IPS-15b (cell line): ENCODE measurements at regions not wholly inside any gene's neighbourhood (a gene's known extent, or its start where the extent isn't known, plus 50 kb on each side); places are given as distances from the start of the nearest gene placed in this dataset.

Experiments used
- H3K27me3 ChIP-seq: one replicate; pipeline ENCODE4 v1.6.1; 2013; ENCODE audit warnings: low read length; ENCODE audit not compliant: control insufficient read depth, insufficient read depth
- H3K36me3 ChIP-seq: one replicate; pipeline ENCODE4 v1.6.1; 2013; ENCODE audit warnings: low read length; ENCODE audit not compliant: control insufficient read depth, insufficient read depth
- H3K4me1 ChIP-seq: one replicate; pipeline ENCODE4 v1.6.1; 2013; ENCODE audit warnings: mild to moderate bottlenecking, low read length; ENCODE audit not compliant: control insufficient read depth, insufficient read depth
- H3K4me3 ChIP-seq: one replicate; pipeline ENCODE4 v1.5.1; 2013; ENCODE audit warnings: low read depth, low read length
- H3K9ac ChIP-seq: one replicate; pipeline ENCODE4 v1.6.1; 2013; ENCODE audit warnings: low read depth, mild to moderate bottlenecking, low read length
- H3K9me3 ChIP-seq: one replicate; pipeline ENCODE4 v1.6.1; 2013; ENCODE audit warnings: mild to moderate bottlenecking, low read length; ENCODE audit not compliant: control insufficient read depth, insufficient read depth

GRCh38 chr4:111821342-111821741 lies 323.9 kb upstream of the FAM241A start:
- H3K36me3 ChIP-seq: no peaks in the 10 kb centered on the region
- no peak overlapping the region for H3K9ac ChIP-seq
- H3K9me3 ChIP-seq: no peaks in the 10 kb centered on the region
- H3K27me3 ChIP-seq: no peaks in the 10 kb centered on the region
- H3K4me1 ChIP-seq: no peaks in the 10 kb centered on the region
- H3K4me3 ChIP-seq: no peak overlapping the region

GRCh38 chr4:111836601-111837000 lies 308.7 kb upstream of the FAM241A start:
- Histone ChIP-seq H3K9me3 (no peaks in the 10 kb centered on the region), H3K4me3 (no peak overlapping the region), H3K9ac (no peak overlapping the region), H3K27me3 (no peaks in the 10 kb centered on the region), H3K4me1 (no peaks in the 10 kb centered on the region), H3K36me3 (no peaks in the 10 kb centered on the region)

GRCh38 chr4:111837761-111838160 lies 307.5 kb upstream of the FAM241A start:
- no peaks in the 10 kb centered on the region for H3K9me3 ChIP-seq
- H3K4me3 ChIP-seq: no peak overlapping the region
- H3K4me1 ChIP-seq: no peaks in the 10 kb centered on the region
- no peak overlapping the region for H3K9ac ChIP-seq
- no peaks in the 10 kb centered on the region for H3K27me3 ChIP-seq
- H3K36me3 ChIP-seq: no peaks in the 10 kb centered on the region

GRCh38 chr4:111838406-111838930 lies 306.8 kb upstream of the FAM241A start:
- Histone ChIP-seq H3K4me1 (no peaks in the 10 kb centered on the region), H3K4me3 (no peak overlapping the region), H3K36me3 (no peaks in the 10 kb centered on the region), H3K9ac (no peak overlapping the region), H3K27me3 (no peaks in the 10 kb centered on the region), H3K9me3 (no peaks in the 10 kb centered on the region)

DNA sequence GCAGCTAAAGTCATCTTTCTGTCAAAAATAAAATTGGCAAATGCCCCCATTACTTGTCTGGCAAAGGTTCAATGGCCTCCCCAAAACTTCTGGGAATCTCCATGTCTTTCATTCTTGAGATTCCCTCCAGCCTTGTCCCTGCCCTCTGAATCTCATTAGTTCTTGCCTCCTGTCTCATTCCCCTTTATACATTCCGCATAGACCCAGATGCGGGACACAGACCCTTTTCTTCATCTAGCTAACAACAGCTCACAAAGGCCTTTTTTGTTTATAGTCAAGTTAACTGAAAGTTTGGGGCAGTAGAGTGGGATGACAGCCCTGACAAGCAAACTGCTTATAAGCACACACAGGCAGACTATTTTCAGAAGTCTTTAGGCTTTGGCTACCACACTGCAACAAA lies 306.1 kb upstream of the FAM241A start:
- no peak overlapping the region for H3K4me3 ChIP-seq
- H3K36me3 ChIP-seq: no peaks in the 10 kb centered on the region
- no peaks in the 10 kb centered on the region for H3K27me3 ChIP-seq
- no peaks in the 10 kb centered on the region for H3K9me3 ChIP-seq
- H3K4me1 ChIP-seq: no peaks in the 10 kb centered on the region
- H3K9ac ChIP-seq: no peak overlapping the region

GRCh38 chr4:111842336-111842735 lies 302.9 kb upstream of the FAM241A start:
- no peak overlapping the region for H3K9ac ChIP-seq
- H3K36me3 ChIP-seq: no peaks in the 10 kb centered on the region
- H3K27me3 ChIP-seq: no peaks in the 10 kb centered on the region
- no peaks in the 10 kb centered on the region for H3K4me1 ChIP-seq
- H3K4me3 ChIP-seq: no peak overlapping the region
- H3K9me3 ChIP-seq: no peaks in the 10 kb centered on the region

GRCh38 chr4:111847296-111848008 lies 297.8 kb upstream of the FAM241A start:
- Histone ChIP-seq H3K9me3 (no peaks in the 10 kb centered on the region), H3K27me3 (no peaks in the 10 kb centered on the region), H3K9ac (no peak overlapping the region), H3K36me3 (no peaks in the 10 kb centered on the region), H3K4me1 (no peaks in the 10 kb centered on the region), H3K4me3 (no peak overlapping the region)

- H3K4me1 ChIP-seq: no peaks in the 10 kb centered on the region
- H3K27me3 ChIP-seq: no peaks in the 10 kb centered on the region
- no peaks in the 10 kb centered on the region for H3K9me3 ChIP-seq
- no peak overlapping the region for H3K9ac ChIP-seq
- H3K36me3 ChIP-seq: no peaks in the 10 kb centered on the region
- no peak overlapping the region for H3K4me3 ChIP-seq
Observed at GRCh38 chr4:111849746-111850284, 295.4 kb upstream of the FAM241A start.

DNA sequence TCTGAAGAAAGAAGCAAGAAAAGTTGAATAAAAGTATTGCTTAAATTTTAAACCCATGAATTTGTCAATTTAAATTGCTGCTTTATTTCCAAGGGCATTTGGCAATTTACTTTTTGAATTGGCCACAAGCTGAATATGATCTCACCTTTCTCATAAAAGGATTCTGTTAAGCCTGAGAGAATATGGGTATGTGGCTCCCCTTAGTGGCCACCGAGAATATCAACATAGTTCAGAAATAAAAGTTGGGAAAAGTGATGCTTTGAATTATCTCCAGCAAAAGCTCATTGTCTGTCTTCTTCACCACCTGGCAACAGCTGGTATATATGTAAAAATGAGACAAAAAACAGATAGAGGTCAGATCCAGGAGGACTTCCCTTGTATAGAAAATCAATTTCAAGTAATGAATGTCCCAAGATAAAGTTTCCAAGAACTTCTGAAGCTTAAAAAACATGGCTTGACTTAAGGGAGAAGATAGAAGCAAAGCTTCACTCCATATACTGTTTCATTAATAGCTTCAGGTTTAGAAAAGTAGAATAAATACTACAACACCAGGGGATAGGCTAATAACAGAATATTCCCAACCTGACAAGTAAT lies 290.7 kb upstream of the FAM241A start:
- Histone ChIP-seq H3K4me1 (no peaks in the 10 kb centered on the region), H3K9ac (no peak overlapping the region), H3K27me3 (no peaks in the 10 kb centered on the region), H3K36me3 (no peaks in the 10 kb centered on the region), H3K9me3 (no peaks in the 10 kb centered on the region), H3K4me3 (no peak overlapping the region)

GRCh38 chr4:111855308-111855707 lies 289.9 kb upstream of the FAM241A start:
- H3K4me3 ChIP-seq: no peak overlapping the region
- no peaks in the 10 kb centered on the region for H3K36me3 ChIP-seq
- no peaks in the 10 kb centered on the region for H3K27me3 ChIP-seq
- no peaks in the 10 kb centered on the region for H3K9me3 ChIP-seq
- no peaks in the 10 kb centered on the region for H3K4me1 ChIP-seq
- H3K9ac ChIP-seq: no peak overlapping the region

DNA sequence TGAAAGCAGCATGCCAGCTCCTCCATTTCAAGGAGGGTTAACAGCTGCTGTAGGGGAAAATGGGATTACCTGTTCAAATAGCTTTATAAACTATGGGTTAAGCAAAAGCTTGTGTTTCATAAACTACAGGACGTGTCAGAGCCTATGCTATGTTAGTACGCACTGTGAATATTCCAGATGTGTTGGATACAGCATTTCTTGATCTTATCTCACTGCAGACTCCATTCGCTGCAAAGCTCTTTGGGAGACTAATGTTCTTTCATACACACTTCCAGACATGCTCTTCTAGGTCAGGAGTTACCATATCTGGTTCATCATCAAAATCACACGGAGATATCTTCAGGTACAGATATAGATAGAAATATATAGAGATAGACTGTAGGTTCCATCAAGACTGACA lies 281.2 kb upstream of the FAM241A start:
- no peaks in the 10 kb centered on the region for H3K36me3 ChIP-seq
- no peaks in the 10 kb centered on the region for H3K27me3 ChIP-seq
- H3K9ac ChIP-seq: no peak overlapping the region
- H3K4me3 ChIP-seq: no peak overlapping the region
- H3K4me1 ChIP-seq: no peaks in the 10 kb centered on the region
- H3K9me3 ChIP-seq: no peaks in the 10 kb centered on the region

- Histone ChIP-seq H3K4me1 (peaks cover 4% of the 10 kb centered on the region), H3K9ac (no peak overlapping the region), H3K27me3 (no peaks in the 10 kb centered on the region), H3K4me3 (no peak overlapping the region), H3K36me3 (no peaks in the 10 kb centered on the region), H3K9me3 (no peaks in the 10 kb centered on the region)
Observed at GRCh38 chr4:111869339-111869738, 275.9 kb upstream of the FAM241A start.
